ENCODE measurements at regions not wholly inside any gene's neighbourhood (a gene's known extent, or its start where the extent isn't known, plus 50 kb on each side); places are given as distances from the start of the nearest gene placed in this dataset.

- no peak for DNase-seq (ENCODE audit: low read depth)
- no peak overlapping the region for H3K4me3 ChIP-seq (ENCODE audit: low read depth, low read length)
- no peak for TF ChIP-seq CTCF (conservative IDR thresholded peaks at IDR 0.05; ENCODE audit: low read depth, low read length)
These were observed 489.8 kb downstream of the ADCYAP1 start for GRCh38 chr18:1394426-1394825.

GRCh38 chr18:1394966-1395365 is 490.3 kb downstream of the ADCYAP1 start:
- H3K4me3 ChIP-seq (ENCODE audit: low read depth, low read length): no peak overlapping the region
- no peak for DNase-seq (ENCODE audit: low read depth)
- no peak for TF ChIP-seq CTCF (conservative IDR thresholded peaks at IDR 0.05; ENCODE audit: low read depth, low read length)

GRCh38 chr18:1408376-1408775 is 503.7 kb downstream of the ADCYAP1 start:
- no peak overlapping the region for H3K4me3 ChIP-seq (ENCODE audit: low read depth, low read length)
- no peak for DNase-seq (ENCODE audit: low read depth)
- no peak for TF ChIP-seq CTCF (conservative IDR thresholded peaks at IDR 0.05; ENCODE audit: low read depth, low read length)

- no peak for TF ChIP-seq CTCF (conservative IDR thresholded peaks at IDR 0.05; ENCODE audit: low read depth, low read length)
- DNase-seq (ENCODE audit: low read depth): no peak
- H3K4me3 ChIP-seq (ENCODE audit: low read depth, low read length): no peak overlapping the region
These were observed 508.1 kb downstream of the ADCYAP1 start for GRCh38 chr18:1412655-1413322.

- DNase-seq (ENCODE audit: low read depth): no peak
- TF ChIP-seq CTCF (conservative IDR thresholded peaks at IDR 0.05; ENCODE audit: low read depth, low read length): no peak
- no peak overlapping the region for H3K4me3 ChIP-seq (ENCODE audit: low read depth, low read length)
These were observed 508.6 kb downstream of the ADCYAP1 start for GRCh38 chr18:1413323-1413675.

GRCh38 chr18:1416074-1416473 is 511.4 kb downstream of the ADCYAP1 start:
- H3K4me3 ChIP-seq (ENCODE audit: low read depth, low read length): no peak overlapping the region
- no peak for TF ChIP-seq CTCF (conservative IDR thresholded peaks at IDR 0.05; ENCODE audit: low read depth, low read length)
- no peak for DNase-seq (ENCODE audit: low read depth)

GRCh38 chr18:1421502-1421901 is 516.8 kb downstream of the ADCYAP1 start:
- no peak for TF ChIP-seq CTCF (conservative IDR thresholded peaks at IDR 0.05; ENCODE audit: low read depth, low read length)

More at GRCh38 chr18:1421502-1421901, 516.8 kb downstream of the ADCYAP1 start:
- no peak for DNase-seq (ENCODE audit: low read depth)
- H3K4me3 ChIP-seq (ENCODE audit: low read depth, low read length): no peak overlapping the region

All from choroid plexus epithelial cell (primary cell).